Psoas muscle (tissue), 7 donors: ENCODE measurements at regions not wholly inside any gene's neighbourhood (a gene's known extent, or its start where the extent isn't known, plus 50 kb on each side); places are given as distances from the start of the nearest gene placed in this dataset.

Source experiments
- ATAC-seq, 4 donors: fragments of 200-7000 bp; cut with Tn5 transposase; one replicate each; pipeline ENCODE4 v1.9.1; 2020; ENCODE audit warnings: moderate library complexity in 3 of 4, mild to moderate bottlenecking in 2 of 4
- DNase-seq, 2 donors: peaks; one replicate each; pipeline ENCODE4 v3.0.0-alpha.2; 2020
- H3K27ac ChIP-seq: fragments of 200-600 bp; one replicate; pipeline ENCODE4 v1.8.0; 2022
- H3K27me3 ChIP-seq, 3 donors: fragments of 200-600 bp in 1 of 3; one replicate each; pipeline versions ENCODE4 v1.6.1 to v1.8.0; 2013 to 2022; ENCODE audit warnings: low read length in 2 of 3, mild to moderate bottlenecking in 2 of 3, moderate library complexity in 1 of 3; ENCODE audit not compliant: insufficient read depth in 3 of 3
- H3K36me3 ChIP-seq, 2 donors: fragments of 200-600 bp in 1 of 2; one replicate each; pipeline versions ENCODE4 v1.6.1 to v1.8.0; 2013 to 2022; ENCODE audit warnings: low read depth in 1 of 2, mild to moderate bottlenecking in 1 of 2, moderate library complexity in 1 of 2; ENCODE audit not compliant: insufficient read depth in 1 of 2
- H3K4me1 ChIP-seq: fragments of 200-600 bp; one replicate; pipeline ENCODE4 v1.8.0; 2022
- H3K4me3 ChIP-seq: fragments of 200-600 bp; one replicate; pipeline ENCODE4 v1.8.0; 2022; ENCODE audit warnings: mild to moderate bottlenecking
- H3K9me3 ChIP-seq: fragments of 200-600 bp; one replicate; pipeline ENCODE4 v1.8.0; 2022
- CTCF ChIP-seq: fragments of 200-600 bp; IDR thresholded peaks from one replicate; pipeline ENCODE4 v1.8.0; 2022; ENCODE audit warnings: antibody characterized with exemption
- WGBS, 3 donors: extraction: QIAGEN DNeasy Blood & Tissue Kit; methylation state at CpG; one replicate each; pipeline versions ENCODE4 v1.1.6 to v1.1.7; 2013; 5-methylcytosine and 5-hydroxymethylcytosine counted together
- intact Hi-C, 2 donors: fragments of 100-400 bp; cut with DNase I; formaldehyde crosslinking; loops; one replicate each; pipeline versions ENCODE4 v1.11.0 to v1.14.2; 2022
- donor health status: healthy with polysubstance abuse.
- donor health status: DM: no; HTN: no; CAD: no; lungs with moderate emphysema.
- donor health status: Bipolar disorder and iron deficiency.
- donor health status: healthy.
- donor health status: DM: yes; HTN: yes; CAD: no.
- donor health status: DM: no; HTN: no; CAD: no.
- donor health status: DM: yes; HTN: yes; CAD: no.

GRCh38 chr14:71314717-71315116 lies 407.5 kb downstream of the PCNX1 start:
- H3K4me1 ChIP-seq: no peaks in the 10 kb centered on the region
- no peak overlapping the region for H3K27ac ChIP-seq
- H3K27me3 ChIP-seq: no peaks in the 10 kb centered on the region
- no peak overlapping the region for H3K4me3 ChIP-seq
- intact Hi-C loops: no loop called here
- WGBS, 3 donors: 95 to 97% (median 97%) methylated on average over 2 of the region's 2 CpGs
- no peak for DNase-seq
- no peaks in the 10 kb centered on the region for H3K9me3 ChIP-seq
- no peak for TF ChIP-seq CTCF
- H3K36me3 ChIP-seq: no peaks in the 10 kb centered on the region
- no peak for ATAC-seq

- Histone ChIP-seq H3K4me3 (no peak overlapping the region), H3K36me3 (no peaks in the 10 kb centered on the region), H3K9me3 (no peaks in the 10 kb centered on the region), H3K27me3 (no peaks in the 10 kb centered on the region), H3K4me1 (no peaks in the 10 kb centered on the region), H3K27ac (no peak overlapping the region)
- ATAC-seq: no peak
- DNase-seq: no peak
- TF ChIP-seq CTCF: no peak
- intact Hi-C loops: no loop called here
- WGBS, 3 donors: 56 to 61% (median 59%) methylated on average over 4 of the region's 4 CpGs
Measured at GRCh38 chr14:71317385-71318096, 410.3 kb downstream of the PCNX1 start.

- Histone ChIP-seq H3K27me3 (no peaks in the 10 kb centered on the region), H3K9me3 (no peaks in the 10 kb centered on the region), H3K4me1 (no peaks in the 10 kb centered on the region), H3K4me3 (no peak overlapping the region), H3K27ac (no peak overlapping the region), H3K36me3 (no peaks in the 10 kb centered on the region)
- WGBS, 3 donors: 75 to 90% (median 82%) methylated on average over 2 of the region's 2 CpGs
- no peak for TF ChIP-seq CTCF
- intact Hi-C loops: no loop called here
- ATAC-seq: no peak
- DNase-seq: no peak
Measured at GRCh38 chr14:71318097-71318459, 410.8 kb downstream of the PCNX1 start.

- no peak for TF ChIP-seq CTCF
Measured at GRCh38 chr14:71319666-71320065, 412.4 kb downstream of the PCNX1 start.

More at GRCh38 chr14:71319666-71320065, 412.4 kb downstream of the PCNX1 start:
- Histone ChIP-seq H3K27me3 (peaks cover 0 to under 1% (median 0%) of the 10 kb centered on the region in 3 donors), H3K4me3 (peak overlapping the region; percentile 95), H3K27ac (peak overlapping the region; percentile 82), H3K36me3 (no peaks in the 10 kb centered on the region), H3K9me3 (no peaks in the 10 kb centered on the region), H3K4me1 (no peaks in the 10 kb centered on the region)
- intact Hi-C loops: loop anchor here in 1 of 2 donors (10.0 kb wide), 1 partner anchor 425 kb away; no protein-coding TSS in a partner anchor
- WGBS, 3 donors: 17 to 20% (median 20%) methylated on average over 5 of the region's 5 CpGs
- no peak for DNase-seq
- ATAC-seq: peak in 1 of 4 donors; percentile 6
